ENCODE measurements at regions not wholly inside any gene's neighbourhood (a gene's known extent, or its start where the extent isn't known, plus 50 kb on each side); places are given as distances from the start of the nearest gene placed in this dataset.

DNA sequence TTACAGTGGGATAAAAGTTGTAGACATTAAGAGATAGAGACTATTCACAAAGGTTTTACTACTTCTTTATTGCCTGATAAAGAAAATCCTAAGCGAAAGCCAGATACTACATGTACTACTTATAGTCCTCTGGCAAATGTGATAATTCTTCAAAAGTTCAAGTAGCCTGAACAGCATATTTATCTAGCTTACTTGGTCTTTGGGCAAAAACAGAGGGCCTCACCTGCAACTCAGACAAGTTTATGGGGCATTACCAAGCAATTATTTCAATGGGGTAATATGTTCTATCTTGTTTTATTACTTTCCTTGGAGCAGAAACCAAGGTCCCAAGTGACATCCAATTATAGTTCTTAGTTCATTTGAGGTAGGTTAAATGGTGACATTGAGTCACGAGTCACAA lies 390.1 kb upstream of the ARHGEF26 start:
- ChIA-PET POLR2A (no interaction called here), CTCF (interaction anchor here (1.2 kb wide), 1 partner anchor 9 kb away, joined by 3 read pairs; no protein-coding TSS in a partner anchor)
- DNase-seq (ENCODE audit: extremely low spot score) = no peak
- TF ChIP-seq, protein P1, sequence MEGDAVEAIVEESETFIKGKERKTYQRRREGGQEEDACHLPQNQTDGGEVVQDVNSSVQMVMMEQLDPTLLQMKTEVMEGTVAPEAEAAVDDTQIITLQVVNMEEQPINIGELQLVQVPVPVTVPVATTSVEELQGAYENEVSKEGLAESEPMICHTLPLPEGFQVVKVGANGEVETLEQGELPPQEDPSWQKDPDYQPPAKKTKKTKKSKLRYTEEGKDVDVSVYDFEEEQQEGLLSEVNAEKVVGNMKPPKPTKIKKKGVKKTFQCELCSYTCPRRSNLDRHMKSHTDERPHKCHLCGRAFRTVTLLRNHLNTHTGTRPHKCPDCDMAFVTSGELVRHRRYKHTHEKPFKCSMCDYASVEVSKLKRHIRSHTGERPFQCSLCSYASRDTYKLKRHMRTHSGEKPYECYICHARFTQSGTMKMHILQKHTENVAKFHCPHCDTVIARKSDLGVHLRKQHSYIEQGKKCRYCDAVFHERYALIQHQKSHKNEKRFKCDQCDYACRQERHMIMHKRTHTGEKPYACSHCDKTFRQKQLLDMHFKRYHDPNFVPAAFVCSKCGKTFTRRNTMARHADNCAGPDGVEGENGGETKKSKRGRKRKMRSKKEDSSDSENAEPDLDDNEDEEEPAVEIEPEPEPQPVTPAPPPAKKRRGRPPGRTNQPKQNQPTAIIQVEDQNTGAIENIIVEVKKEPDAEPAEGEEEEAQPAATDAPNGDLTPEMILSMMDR (IDR thresholded peaks at IDR 0.05; ENCODE audit: control extremely low read depth, extremely low read depth, low read depth, missing control alignments) = no peak

DNA sequence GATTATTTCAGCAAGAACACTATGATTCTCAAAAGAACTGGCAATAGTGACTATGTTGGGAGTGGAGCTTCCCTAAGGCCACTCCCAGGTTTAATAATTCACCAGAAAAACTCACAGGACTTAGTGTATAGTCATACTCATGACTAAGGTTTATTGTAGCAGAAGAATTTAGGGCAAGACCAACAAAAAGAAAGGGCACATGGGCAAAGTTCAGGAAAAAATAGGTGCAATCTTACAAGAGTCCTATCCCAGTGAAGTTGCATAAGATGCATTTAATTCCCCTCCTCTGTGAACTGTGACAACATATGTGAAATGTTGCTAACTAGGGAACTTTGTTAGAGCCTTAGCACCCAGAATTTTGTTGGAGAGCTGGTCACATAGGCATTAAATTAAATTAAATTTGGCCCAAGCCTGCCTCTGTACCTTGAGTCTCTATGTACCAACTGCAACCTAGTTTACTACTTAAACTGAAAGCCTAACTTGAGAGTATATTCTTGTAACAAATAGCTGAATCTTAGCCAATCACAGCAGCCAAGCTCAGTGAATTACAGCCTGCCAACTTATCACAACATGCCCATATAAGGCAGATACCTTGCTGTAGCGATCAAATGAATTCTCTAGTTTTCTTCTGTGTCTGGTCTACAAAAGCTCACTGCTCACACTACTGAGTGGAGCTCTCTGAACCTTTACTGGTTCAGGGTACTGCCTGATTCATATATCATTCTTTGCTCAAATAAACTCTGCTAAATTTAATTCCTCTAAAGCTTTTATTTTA lies 386.2 kb upstream of the ARHGEF26 start:
- CTCF ChIA-PET = interaction anchor here (1.2 to 1.5 kb wide), 3 partner anchors 13 to 53 kb away, joined by 3 to 5 read pairs (median 3); no protein-coding TSS in a partner anchor
- POLR2A ChIA-PET = no interaction called here
- no peak for DNase-seq (ENCODE audit: extremely low spot score)
- TF ChIP-seq, protein P1 (IDR thresholded peaks at IDR 0.05; ENCODE audit: control extremely low read depth, extremely low read depth, low read depth, missing control alignments) = no peak

DNA sequence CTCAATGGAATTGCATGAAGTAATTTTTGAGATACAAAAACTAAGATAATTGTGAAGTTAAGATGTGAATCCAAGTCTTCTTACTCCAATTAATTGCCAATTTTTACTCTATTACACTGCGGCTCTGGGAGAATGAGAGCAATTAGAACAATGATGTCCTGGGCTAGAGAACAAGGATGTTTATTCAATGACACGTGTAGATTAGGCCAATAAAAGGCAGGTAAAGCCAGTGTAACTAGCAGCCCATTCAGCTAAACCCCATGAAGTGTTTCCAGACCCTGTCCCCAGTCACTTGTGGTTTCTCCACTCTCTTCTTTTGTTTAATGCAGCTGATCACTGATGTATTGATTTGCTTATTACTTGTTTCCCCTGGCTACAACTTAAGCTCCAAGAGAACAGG lies 381.1 kb upstream of the ARHGEF26 start:
- ChIA-PET CTCF (interaction anchor here (0.7 to 1.8 kb wide), 2 partner anchors 8 to 9 kb away, joined by 3 to 5 read pairs; no protein-coding TSS in a partner anchor), POLR2A (no interaction called here)
- DNase-seq (ENCODE audit: extremely low spot score) = no peak
- TF ChIP-seq, protein P1 (IDR thresholded peaks at IDR 0.05; ENCODE audit: control extremely low read depth, extremely low read depth, low read depth, missing control alignments) = no peak

DNA sequence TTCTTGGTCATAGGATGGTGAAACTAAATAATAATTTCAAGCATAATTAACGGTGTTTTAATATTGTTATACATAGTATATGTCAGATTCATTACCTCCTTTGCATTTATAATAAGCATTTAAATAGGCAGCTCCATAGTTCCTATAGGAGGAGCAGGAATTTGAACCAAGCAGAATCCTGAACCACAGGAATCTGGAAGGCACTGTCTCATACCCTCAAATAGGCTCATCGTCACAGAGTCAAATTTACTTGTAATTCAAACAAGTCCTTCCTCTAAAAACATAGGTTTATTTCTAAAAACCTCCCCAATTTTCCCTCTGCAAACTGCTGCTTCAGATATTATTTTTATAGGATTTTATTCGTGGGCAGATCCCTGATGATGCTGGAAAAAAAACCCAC lies 376.3 kb upstream of the ARHGEF26 start:
- DNase-seq (ENCODE audit: extremely low spot score) = no peak
- TF ChIP-seq, protein P1 (IDR thresholded peaks at IDR 0.05; ENCODE audit: control extremely low read depth, extremely low read depth, low read depth, missing control alignments) = no peak
- CTCF ChIA-PET = no interaction called here
- POLR2A ChIA-PET = no interaction called here

DNA sequence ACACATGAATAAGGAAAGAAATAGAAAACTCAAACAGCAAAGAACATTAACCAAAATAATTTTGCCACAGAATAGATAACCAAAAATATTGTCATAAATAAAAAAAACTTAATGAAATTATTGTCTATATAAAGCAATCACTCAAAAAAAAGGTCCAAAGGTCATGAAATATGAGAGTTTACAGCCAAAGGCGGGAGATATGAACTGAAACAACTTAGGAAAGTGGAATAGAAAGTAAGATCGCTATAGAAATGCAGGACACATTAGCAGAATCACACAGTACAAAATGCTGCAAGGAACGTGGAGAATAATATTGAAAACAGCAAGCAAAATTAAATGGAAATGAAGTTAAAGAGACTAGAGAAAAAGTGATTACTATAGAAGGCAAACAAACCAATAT lies 375.0 kb upstream of the ARHGEF26 start:
- DNase-seq (ENCODE audit: extremely low spot score) = no peak
- POLR2A ChIA-PET = no interaction called here
- TF ChIP-seq, protein P1 (IDR thresholded peaks at IDR 0.05; ENCODE audit: control extremely low read depth, extremely low read depth, low read depth, missing control alignments) = no peak
- CTCF ChIA-PET = no interaction called here

DNA sequence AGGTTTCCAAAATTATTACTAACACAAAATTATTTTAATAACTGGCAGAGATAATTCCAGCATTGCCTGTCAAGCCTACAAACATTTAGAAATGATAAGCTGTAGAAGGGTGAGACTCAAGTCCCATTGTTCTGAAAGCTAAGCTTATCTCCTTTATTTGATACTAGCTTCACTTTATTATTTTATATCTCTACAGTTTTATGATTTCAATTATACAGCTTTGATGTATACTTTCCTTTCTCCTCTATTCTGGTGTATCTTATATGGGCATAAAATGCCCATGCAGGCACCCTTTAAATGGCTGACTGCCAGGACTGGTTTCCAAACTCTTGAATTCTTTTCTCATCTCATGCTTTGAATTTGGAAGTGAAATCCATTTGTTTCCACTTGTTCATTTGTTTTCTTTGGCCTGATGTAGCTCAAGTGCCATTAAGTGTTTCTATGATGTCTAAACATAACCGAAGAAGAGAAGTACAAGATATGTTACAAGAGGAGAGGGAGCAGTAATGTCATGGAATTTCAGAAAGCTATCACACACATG lies 372.1 kb upstream of the ARHGEF26 start:
- ChIA-PET POLR2A (no interaction called here), CTCF (interaction anchor here (1.0 to 1.9 kb wide), 5 partner anchors 10 to 61 kb away, joined by 3 to 6 read pairs (median 5); no protein-coding TSS in a partner anchor)

More for the DNA sequence above, 372.1 kb upstream of the ARHGEF26 start:
- TF ChIP-seq, protein P1 (IDR thresholded peaks at IDR 0.05; ENCODE audit: control extremely low read depth, extremely low read depth, low read depth, missing control alignments) = no peak
- DNase-seq (ENCODE audit: extremely low spot score) = no peak
